ENCODE measurements at regions not wholly inside any gene's neighbourhood (a gene's known extent, or its start where the extent isn't known, plus 50 kb on each side); places are given as distances from the start of the nearest gene placed in this dataset.

DNA sequence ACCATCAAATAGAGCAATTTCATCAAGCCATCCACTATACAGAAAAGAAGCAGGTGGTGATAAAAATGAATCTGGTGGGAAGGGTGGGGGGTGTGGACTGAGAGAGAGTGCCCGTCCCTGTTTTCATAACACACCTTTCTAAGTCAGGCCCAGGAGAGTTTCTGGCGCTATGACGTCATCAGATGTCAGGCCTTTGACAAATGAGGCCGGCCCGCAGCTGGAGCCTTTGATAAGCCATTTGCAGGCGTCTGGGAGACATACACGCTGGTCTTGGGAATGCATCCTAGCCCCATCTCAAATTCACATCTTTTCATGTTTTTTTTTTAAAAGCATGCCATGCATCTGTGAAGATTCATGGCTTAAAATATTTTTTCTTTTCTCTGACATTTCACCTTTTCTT is 404.5 kb downstream of the BCOR start:
- TF ChIP-seq EZH2phosphoT487 (IDR thresholded peaks at IDR 0.05; ENCODE audit: insufficient read depth, low read depth) (no peak), EZH2 (IDR thresholded peaks at IDR 0.05; ENCODE audit: insufficient read depth, poor library complexity, severe bottlenecking) (no peak)
